CD4-positive, alpha-beta T cell treated with Interleukin-4 for 4 hours (primary cell): ENCODE measurements at regions not wholly inside any gene's neighbourhood (a gene's known extent, or its start where the extent isn't known, plus 50 kb on each side); places are given as distances from the start of the nearest gene placed in this dataset.

Experiments used
- DNase-seq: peaks from one replicate; pipeline ENCODE4 v3.0.0-alpha.2; 2020

GRCh38 chr11:112880495-112880894 is 80.7 kb upstream of the NCAM1 start:
- no peak for DNase-seq

GRCh38 chr11:112881461-112881860 is 79.8 kb upstream of the NCAM1 start:
- DNase-seq, result no peak

- DNase-seq, result no peak
Observed at GRCh38 chr11:112882494-112883381, 78.5 kb upstream of the NCAM1 start.

- DNase-seq, result no peak
Observed at GRCh38 chr11:112884012-112884767, 77.0 kb upstream of the NCAM1 start.

GRCh38 chr11:112885744-112886433 is 75.3 kb upstream of the NCAM1 start:
- DNase-seq, result no peak

- DNase-seq, result no peak
Observed at GRCh38 chr11:112886434-112887370, 74.5 kb upstream of the NCAM1 start.

- no peak for DNase-seq
Observed at GRCh38 chr11:112889446-112889845, 71.8 kb upstream of the NCAM1 start.

GRCh38 chr11:112899235-112900006 is 61.8 kb upstream of the NCAM1 start:
- no peak for DNase-seq

- no peak for DNase-seq
Observed at GRCh38 chr11:112901924-112902323, 59.3 kb upstream of the NCAM1 start.

- no peak for DNase-seq
Observed at GRCh38 chr11:112902361-112903011, 58.7 kb upstream of the NCAM1 start.

GRCh38 chr11:112903340-112903739 is 57.9 kb upstream of the NCAM1 start:
- no peak for DNase-seq

- DNase-seq, result no peak
Observed at GRCh38 chr11:112911124-112911523, 50.1 kb upstream of the NCAM1 start.
